ENCODE measurements at regions not wholly inside any gene's neighbourhood (a gene's known extent, or its start where the extent isn't known, plus 50 kb on each side); places are given as distances from the start of the nearest gene placed in this dataset.

DNA sequence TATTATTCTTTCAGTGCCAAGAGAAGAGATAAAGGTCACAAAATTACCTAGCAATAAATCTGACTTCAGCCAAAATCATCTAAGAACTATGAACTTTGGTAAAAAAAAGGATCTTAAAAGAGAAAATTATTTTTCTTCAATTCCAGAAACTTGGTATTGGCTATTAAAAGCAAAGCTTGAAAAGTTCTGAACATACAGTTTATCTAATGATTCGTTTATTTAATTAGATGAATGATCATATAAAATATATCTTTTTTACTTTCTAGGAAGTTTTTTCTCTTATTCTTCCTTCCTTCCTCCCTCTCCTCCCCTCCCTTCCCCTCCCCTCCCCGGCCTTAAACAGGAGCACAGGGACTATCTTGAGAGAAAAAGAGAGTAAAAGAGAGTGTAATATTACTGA, 536.1 kb downstream of the SOX11 start:
- no peak overlapping the region for H3K4me3 ChIP-seq (replicated peaks in 1 of 2; ENCODE audit: low read depth in 1 of 2, low read length in 2 of 2)
- intact Hi-C loops (cut with micrococcal nuclease) = no loop called here
- CTCF ChIA-PET = no interaction called here
- H3K4me2 ChIP-seq (ENCODE audit: low read length) = no peak overlapping the region
- RAD21 ChIA-PET (ENCODE audit: low non-redundant PET in 1 of 2, low total read pairs in 2 of 2, uncharacterized antibody in 2 of 2, unreplicated experiment in 2 of 2) = no interaction called here
- POLR2A ChIA-PET = no interaction called here
- DNase-seq (ENCODE audit: low read depth, low spot score) (no peak), ATAC-seq (no peak)
- H4K20me1 ChIP-seq (ENCODE audit: insufficient read depth) = no peaks in the 10 kb centered on the region
- no peaks in the 10 kb centered on the region for H3K9me2 ChIP-seq (ENCODE audit: insufficient read depth)
- no peaks in the 10 kb centered on the region for H3K79me2 ChIP-seq (ENCODE audit: insufficient read depth, low read length)
- H3K27ac ChIP-seq (ENCODE audit: low read depth, low read length) = no peak overlapping the region
- H3K27me3 ChIP-seq (ENCODE audit: insufficient read depth, low read length) = no peaks in the 10 kb centered on the region
- peaks cover 0 to 20% of the 10 kb centered on the region in 2 experiments; a peak in 2 of 4 replicates for H3K9me3 ChIP-seq (ENCODE audit: control insufficient read depth in 1 of 2, insufficient read depth in 1 of 2, low read depth in 1 of 2, low read length in 2 of 2)
- no peaks in the 10 kb centered on the region for H3K4me1 ChIP-seq (ENCODE audit: control insufficient read depth in 1 of 2, insufficient read depth in 2 of 2, low read length in 2 of 2)
- H2AFZ ChIP-seq (ENCODE audit: low read depth, low read length, poor library complexity, severe bottlenecking) = no peak overlapping the region
- H3K36me3 ChIP-seq (ENCODE audit: control insufficient read depth in 1 of 2, insufficient read depth in 2 of 2, low read length in 2 of 2) = no peaks in the 10 kb centered on the region
- BruUV-seq (replicated peaks) = no TSS peak
- no peak overlapping the region for H3K9ac ChIP-seq (ENCODE audit: low read length)
- no peak for TF ChIP-seq ZNF274 (IDR thresholded peaks at IDR 0.05; ENCODE audit: low read depth, low read length)
- TF ChIP-seq, protein P1, sequence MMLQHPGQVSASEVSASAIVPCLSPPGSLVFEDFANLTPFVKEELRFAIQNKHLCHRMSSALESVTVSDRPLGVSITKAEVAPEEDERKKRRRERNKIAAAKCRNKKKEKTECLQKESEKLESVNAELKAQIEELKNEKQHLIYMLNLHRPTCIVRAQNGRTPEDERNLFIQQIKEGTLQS (IDR thresholded peaks at IDR 0.05) = no peak

DNA sequence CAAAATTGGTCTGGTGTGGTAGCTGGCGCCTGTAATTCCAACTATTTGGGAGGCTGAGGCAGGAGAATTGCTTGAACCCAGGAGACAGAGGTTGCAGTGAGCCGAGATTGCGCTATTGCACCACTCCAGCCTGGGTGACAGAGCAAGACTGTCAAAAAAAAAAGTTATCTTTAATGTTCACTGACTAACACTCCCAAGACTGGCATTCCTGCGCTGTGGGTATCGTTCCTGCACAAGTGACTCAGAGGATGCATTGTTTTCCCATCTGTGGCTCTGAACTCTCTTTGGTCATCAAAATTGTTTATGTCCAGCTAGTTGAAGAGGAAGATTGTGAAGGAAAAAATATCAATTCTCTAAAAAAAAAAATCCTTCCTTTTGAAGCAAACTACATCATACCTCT, 539.0 kb downstream of the SOX11 start:
- CTCF ChIA-PET = no interaction called here
- intact Hi-C loops (cut with micrococcal nuclease) = no loop called here
- no peaks in the 10 kb centered on the region for H3K9me2 ChIP-seq (ENCODE audit: insufficient read depth)
- POLR2A ChIA-PET = no interaction called here
- no peak overlapping the region for H3K27ac ChIP-seq (ENCODE audit: low read depth, low read length)
- no peak overlapping the region for H3K4me3 ChIP-seq (replicated peaks in 1 of 2; ENCODE audit: low read depth in 1 of 2, low read length in 2 of 2)
- H2AFZ ChIP-seq (ENCODE audit: low read depth, low read length, poor library complexity, severe bottlenecking) = no peak overlapping the region
- no TSS peak for BruUV-seq (replicated peaks)
- H3K27me3 ChIP-seq (ENCODE audit: insufficient read depth, low read length) = no peaks in the 10 kb centered on the region
- no peaks in the 10 kb centered on the region for H3K79me2 ChIP-seq (ENCODE audit: insufficient read depth, low read length)
- H3K36me3 ChIP-seq (ENCODE audit: control insufficient read depth in 1 of 2, insufficient read depth in 2 of 2, low read length in 2 of 2) = no peaks in the 10 kb centered on the region
- no peaks in the 10 kb centered on the region for H3K4me1 ChIP-seq (ENCODE audit: control insufficient read depth in 1 of 2, insufficient read depth in 2 of 2, low read length in 2 of 2)
- H3K4me2 ChIP-seq (ENCODE audit: low read length) = no peak overlapping the region
- TF ChIP-seq TCF7L2 (IDR thresholded peaks at IDR 0.05; ENCODE audit: borderline replicate concordance, extremely low read depth, insufficient read depth, insufficient read length) (no peak), POLR2A (IDR thresholded peaks at IDR 0.05; ENCODE audit: borderline replicate concordance, extremely low read depth, insufficient read depth, insufficient read length) (no peak), RAD21 (IDR thresholded peaks at IDR 0.05; ENCODE audit: low read depth) (no peak), YY1 (IDR thresholded peaks at IDR 0.05; ENCODE audit: extremely low read depth, insufficient replicate concordance, low read depth, low read length) (no peak), CBX3 (IDR thresholded peaks at IDR 0.05; ENCODE audit: low read depth) (no peak), POLR2AphosphoS5 (IDR thresholded peaks at IDR 0.05; ENCODE audit: low read depth, low read length) (no peak)
- TF ChIP-seq, protein P2, sequence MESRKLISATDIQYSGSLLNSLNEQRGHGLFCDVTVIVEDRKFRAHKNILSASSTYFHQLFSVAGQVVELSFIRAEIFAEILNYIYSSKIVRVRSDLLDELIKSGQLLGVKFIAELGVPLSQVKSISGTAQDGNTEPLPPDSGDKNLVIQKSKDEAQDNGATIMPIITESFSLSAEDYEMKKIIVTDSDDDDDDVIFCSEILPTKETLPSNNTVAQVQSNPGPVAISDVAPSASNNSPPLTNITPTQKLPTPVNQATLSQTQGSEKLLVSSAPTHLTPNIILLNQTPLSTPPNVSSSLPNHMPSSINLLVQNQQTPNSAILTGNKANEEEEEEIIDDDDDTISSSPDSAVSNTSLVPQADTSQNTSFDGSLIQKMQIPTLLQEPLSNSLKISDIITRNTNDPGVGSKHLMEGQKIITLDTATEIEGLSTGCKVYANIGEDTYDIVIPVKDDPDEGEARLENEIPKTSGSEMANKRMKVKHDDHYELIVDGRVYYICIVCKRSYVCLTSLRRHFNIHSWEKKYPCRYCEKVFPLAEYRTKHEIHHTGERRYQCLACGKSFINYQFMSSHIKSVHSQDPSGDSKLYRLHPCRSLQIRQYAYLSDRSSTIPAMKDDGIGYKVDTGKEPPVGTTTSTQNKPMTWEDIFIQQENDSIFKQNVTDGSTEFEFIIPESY (IDR thresholded peaks at IDR 0.05; ENCODE audit: extremely low read depth, insufficient replicate concordance, low read length) = no peak
- DNase-seq (ENCODE audit: low read depth, low spot score) (no peak), ATAC-seq (no peak)
- no peaks in the 10 kb centered on the region for H4K20me1 ChIP-seq (ENCODE audit: insufficient read depth)
- H3K9me3 ChIP-seq (ENCODE audit: control insufficient read depth in 1 of 2, insufficient read depth in 1 of 2, low read depth in 1 of 2, low read length in 2 of 2) = peaks cover under 1 to 27% of the 10 kb centered on the region in 2 experiments; a peak in 2 of 4 replicates
- RAD21 ChIA-PET (ENCODE audit: low non-redundant PET in 1 of 2, low total read pairs in 2 of 2, uncharacterized antibody in 2 of 2, unreplicated experiment in 2 of 2) = no interaction called here
- H3K9ac ChIP-seq (ENCODE audit: low read length) = no peak overlapping the region

All from HCT116 (cell line).